SKM-1 (cell line): ENCODE measurements at regions not wholly inside any gene's neighbourhood (a gene's known extent, or its start where the extent isn't known, plus 50 kb on each side); places are given as distances from the start of the nearest gene placed in this dataset.

Experiments used
- DNase-seq: peaks from one replicate; lab custom pipeline; 2025; ENCODE audit not compliant: unreplicated experiment; lab: John Stamatoyannopoulos, UW

GRCh38 chr13:103188713-103189326, 122.6 kb upstream of the SLC10A2 start:
- DNase-seq: no peak

DNA sequence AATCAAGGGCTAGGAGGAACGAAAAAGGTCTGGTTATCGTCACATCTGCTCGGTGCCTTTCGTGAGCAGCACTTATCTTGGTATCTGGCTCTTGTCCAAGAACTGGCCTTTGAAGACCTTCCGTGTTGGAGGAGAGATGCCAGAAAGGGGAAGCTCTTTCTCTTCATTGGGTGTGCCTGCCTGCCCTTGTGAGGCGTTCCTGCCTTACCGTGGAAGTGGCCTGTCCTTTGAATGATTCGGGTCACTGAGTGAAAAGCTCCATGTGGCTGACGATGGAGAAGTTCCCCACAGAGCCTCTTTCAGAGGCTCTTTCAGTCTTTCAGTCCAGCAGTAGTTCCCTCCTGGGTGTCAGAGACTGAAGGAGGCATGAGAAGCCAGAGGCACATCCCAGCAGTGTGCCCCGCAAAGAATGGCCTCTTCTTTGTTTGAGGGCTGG, 121.5 kb upstream of the SLC10A2 start:
- no peak for DNase-seq

DNA sequence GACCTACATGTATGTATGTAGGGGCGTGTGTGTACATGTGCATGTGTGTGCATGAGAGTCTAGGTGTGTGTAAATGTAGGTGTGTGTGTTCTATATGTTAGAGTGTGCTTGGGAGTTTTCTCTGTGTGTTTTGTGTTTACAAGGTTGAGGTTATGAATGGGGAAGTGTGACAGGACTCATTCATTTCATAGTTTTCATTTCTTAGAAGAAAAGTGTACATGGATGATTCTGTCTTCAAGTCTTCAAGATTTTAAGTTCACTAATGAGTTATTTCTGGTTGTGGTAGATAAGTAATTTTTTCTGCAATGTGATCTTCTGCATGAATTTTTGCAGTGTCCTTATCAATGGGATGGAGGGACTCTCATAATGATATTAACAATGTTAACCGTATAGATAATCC, 118.2 kb upstream of the SLC10A2 start:
- DNase-seq: no peak

DNA sequence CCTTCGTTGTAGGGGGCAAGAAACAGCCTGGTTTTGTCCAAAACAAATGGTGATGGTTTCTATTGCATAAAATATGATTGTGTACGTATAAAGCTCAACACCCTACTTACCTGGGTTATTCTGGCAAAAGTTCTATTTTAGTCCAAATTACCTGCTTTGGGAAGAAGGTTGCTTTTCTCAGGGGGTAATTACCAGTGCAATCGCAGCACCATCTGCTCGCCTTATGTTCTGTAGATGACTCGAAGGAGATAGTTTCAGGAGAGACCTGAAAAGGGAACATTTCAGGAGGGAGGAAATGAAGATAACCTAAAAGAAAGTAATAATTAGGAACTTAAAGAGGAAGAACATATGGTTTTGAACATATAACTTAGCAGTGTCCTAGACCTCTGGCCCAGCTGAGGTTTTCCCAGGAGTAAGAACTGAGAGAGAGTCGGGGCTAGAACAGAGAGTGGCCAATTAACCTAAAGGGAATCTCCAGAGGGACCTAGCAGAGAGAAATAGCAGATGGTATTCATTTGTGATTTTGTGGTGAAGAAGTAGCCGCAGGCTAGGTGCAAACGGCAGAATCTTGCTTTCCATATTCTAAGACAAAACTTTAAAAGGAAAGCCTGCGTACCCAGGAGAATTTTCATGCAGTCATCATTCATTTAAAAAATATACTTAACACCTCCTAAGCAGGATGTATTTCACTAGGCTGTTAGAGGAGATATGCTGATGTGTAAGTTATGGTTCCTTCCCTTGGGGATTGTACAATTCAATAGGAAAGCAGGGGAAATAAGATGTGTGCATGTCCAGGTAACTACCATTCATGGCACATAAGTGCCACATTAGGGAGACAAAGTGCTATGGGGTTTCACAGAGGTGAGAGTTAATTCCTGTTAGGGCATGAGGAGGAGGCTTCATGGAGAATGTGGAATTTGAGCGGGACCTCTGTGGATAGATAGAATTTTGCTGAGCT, 113.0 kb upstream of the SLC10A2 start:
- no peak for DNase-seq

DNA sequence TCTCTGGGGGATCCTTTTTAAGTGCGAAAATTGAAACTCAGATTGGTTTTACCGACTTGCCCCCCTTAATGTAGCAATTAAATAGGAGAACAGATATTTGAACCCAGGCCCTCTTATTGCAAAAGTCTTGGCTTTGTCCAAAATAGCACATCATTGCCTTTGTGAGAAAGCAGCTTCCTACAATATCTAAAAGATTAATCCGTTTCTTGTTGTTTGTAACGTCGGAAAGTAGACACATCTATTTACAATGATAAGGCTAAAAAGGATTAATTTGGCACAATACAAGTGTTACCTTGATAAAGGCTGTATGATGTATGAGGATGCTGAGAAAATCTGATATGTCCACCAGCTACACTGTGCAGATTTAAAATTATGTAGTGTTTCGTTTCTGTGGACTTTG, 108.7 kb upstream of the SLC10A2 start:
- no peak for DNase-seq

DNA sequence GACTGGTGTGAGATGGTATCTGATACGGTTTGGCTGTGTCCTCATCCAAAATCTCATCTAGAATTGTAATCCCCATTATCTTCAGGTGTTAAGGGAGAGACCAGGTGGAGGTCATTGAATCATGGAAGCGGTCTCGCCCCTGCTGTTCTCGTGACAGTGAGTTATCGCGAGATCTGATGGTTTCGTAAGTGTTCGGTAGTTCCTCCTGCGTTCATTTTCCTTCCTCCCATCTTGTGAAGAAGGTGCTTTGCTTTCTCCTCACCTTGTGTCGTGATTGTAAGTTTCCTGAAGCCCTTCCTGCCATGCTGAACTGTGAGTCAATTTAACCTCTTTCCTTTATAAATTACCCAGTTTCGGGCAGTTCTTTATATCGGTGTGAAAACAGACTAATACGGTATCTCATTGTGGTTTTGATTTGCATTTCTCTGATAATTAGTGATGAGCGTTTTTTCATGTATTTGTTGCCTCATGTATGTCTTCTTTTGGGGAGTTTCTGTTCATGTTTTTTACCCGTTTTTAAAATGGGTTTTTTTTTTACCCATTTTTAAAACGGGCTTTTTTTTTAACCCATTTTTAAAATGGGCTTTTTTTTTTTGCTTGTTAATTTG, 102.8 kb upstream of the SLC10A2 start:
- no peak for DNase-seq

- DNase-seq: no peak
Observed at GRCh38 chr13:103164251-103164650, 98.0 kb upstream of the SLC10A2 start.

DNA sequence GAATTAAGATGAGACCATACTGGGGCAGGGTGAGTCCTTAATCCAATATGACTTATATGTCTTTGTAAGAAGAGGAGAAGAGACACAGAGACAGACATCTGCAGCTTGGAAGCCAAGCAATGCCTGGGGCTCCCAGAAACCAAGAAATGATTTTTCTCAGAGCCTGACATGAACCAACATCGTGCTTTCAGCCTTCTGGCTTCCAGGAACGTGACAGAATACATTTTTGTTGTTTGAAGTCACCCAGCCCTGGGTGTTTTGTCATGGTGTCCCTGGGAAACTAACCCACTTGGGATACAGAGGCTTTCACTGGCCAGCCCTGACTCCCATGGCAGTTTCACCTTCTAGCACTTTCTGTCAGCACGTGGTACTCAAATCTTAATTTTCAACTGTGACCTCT, 95.3 kb upstream of the SLC10A2 start:
- DNase-seq: no peak

DNA sequence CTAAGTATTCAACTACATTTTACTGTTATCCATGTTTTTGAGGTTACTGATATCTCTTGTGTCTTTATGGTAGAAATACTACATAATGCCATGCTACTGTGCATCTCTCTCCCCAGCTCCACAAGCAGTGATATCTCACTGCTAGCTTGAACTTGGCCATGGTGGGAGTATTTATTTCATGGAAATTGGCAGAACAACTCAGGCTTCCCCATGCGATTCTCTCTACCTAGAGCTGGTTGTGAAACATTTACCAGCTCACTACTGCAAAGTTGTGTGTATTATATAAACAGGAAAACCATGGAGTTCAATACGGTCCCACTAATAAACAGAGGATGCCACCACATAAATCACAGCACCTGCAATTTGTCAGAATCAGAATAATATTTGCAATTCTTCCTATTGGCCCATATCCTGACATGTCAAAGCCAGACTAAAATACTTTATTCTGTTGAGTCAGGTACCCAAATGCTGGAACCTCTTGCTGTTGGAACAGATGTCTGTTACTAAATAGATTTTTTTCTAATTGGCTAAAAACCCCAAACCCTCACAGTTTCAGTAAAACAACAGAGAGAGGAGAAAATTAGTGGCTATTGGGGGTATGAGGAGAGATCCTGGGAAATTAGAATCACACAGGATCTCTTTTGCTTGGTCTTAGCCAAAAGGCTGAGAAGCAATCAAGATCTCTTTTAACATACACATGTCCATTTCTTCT, 91.4 kb upstream of the SLC10A2 start:
- DNase-seq: no peak

- DNase-seq: no peak
Observed at GRCh38 chr13:103157016-103157415, 90.8 kb upstream of the SLC10A2 start.

GRCh38 chr13:103156346-103156998, 90.3 kb upstream of the SLC10A2 start:
- DNase-seq: no peak

GRCh38 chr13:103153466-103153865, 87.2 kb upstream of the SLC10A2 start:
- no peak for DNase-seq

- DNase-seq: no peak
Observed at GRCh38 chr13:103147961-103148360, 81.7 kb upstream of the SLC10A2 start.

GRCh38 chr13:103145442-103145841, 79.2 kb upstream of the SLC10A2 start:
- no peak for DNase-seq

DNA sequence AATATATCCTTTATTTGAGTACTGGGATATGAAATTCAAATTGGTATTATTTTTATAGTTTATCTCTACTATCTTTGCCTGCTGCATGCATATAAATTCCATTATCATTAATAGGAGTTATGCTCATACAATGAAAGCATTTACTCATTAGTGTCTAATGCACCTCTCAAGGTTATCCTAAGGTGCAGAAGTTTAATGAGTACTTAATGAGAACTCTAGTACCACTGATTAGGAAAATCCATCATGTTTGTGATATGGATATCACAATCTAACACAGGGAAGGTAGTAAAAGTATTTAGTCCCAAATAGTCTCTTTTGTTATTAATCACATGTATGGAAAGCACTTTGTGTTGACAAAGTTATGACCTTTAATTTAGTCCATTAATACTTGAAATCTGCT, 77.2 kb upstream of the SLC10A2 start:
- DNase-seq: no peak

DNA sequence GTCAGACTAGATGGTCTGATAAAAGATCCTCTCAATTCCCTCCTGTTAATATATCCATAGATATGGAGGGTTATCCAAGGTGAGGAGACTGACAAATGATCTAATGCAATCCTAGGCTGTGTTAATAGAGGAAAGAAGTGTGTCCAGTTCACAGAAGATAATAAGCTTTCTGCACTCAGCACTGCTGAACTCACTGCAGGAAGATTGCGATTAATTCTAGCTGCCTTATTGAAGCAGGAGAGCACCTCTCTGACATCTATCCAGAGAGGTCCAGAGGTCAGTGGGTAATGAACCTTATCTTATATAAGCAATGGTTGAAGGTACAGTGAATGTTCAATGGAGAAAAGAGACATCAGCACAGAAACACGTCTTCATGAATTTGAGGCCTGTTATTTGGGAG, 75.9 kb upstream of the SLC10A2 start:
- no peak for DNase-seq

DNA sequence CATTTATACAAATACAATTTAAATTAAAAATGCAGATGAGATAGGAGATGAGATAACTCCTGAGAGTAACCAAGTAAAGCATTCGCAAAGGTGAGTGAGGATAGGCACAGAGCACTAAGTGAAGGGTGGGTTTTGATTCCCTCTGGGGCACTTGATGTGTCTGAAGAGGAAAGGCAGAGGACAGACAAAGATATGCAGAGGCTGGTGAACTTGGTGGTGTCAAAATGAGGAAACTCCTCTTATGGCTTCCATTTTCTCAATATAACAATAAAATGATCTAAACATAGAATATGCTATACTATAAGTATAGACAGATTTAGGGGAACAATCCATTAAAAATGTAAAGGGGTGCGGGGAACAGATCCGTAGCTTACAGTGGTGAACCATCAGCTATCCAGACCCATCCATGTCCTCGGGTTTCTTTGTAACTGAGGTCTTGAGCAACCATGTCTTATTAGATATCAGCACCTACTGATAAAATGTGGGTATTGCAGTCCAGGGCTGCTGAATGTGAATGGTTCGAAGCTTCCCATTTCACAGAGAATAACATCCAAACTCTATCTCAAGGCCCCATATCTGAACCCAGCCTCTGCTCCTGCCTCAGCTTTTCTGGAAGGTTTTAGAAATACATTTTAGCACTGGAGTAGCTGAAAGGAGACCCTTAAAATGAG, 73.9 kb upstream of the SLC10A2 start:
- no peak for DNase-seq

- DNase-seq: no peak
Observed at GRCh38 chr13:103134271-103134670, 68.1 kb upstream of the SLC10A2 start.

- DNase-seq: no peak
Observed at GRCh38 chr13:103133556-103133955, 67.3 kb upstream of the SLC10A2 start.

DNA sequence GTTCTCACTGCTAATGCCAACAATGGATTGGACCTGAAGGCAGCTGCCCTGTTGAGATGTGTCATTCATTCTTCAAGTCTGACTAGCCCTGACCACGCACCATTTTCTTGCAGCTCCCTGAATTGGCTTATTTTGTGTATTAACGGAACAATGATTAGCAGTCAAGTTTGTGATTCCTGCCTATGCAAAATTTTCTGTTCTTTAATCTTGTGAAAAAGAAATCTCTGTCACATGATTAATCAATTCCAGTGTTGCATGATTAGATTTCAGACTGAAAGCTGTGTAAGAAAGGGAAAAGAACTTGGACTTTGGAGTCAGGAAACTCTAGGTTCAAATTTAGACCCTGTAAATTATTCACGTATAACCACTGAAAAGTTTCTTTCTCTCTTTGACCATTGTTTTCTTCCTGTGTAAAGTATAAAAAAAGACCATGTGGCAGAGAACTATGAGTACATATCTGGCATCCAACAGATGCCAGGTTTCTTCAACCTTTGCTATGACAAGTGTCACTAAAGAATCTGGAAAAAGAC, 64.5 kb upstream of the SLC10A2 start:
- no peak for DNase-seq
